Liver (tissue), 8 donors: ENCODE measurements at regions not wholly inside any gene's neighbourhood (a gene's known extent, or its start where the extent isn't known, plus 50 kb on each side); places are given as distances from the start of the nearest gene placed in this dataset.

ENCODE experiments used
- DNase-seq: peaks from one replicate; pipeline ENCODE4 v3.0.0-alpha.2; 2017; ENCODE audit warnings: low spot score
- H3K27ac ChIP-seq, 2 donors: one replicate each; pipeline ENCODE4 v1.7.0; 2013; ENCODE audit warnings: inconsistent platforms in 2 of 2, low read length in 2 of 2, control low read depth in 1 of 2, low read depth in 1 of 2, mild to moderate bottlenecking in 1 of 2
- H3K27me3 ChIP-seq, 4 donors: one replicate each; pipeline versions ENCODE4 v1.6.1 to v1.7.0; 2013; ENCODE audit warnings: low read length in 3 of 4, inconsistent platforms in 1 of 4, mild to moderate bottlenecking in 1 of 4, moderate library complexity in 1 of 4; ENCODE audit not compliant: control insufficient read depth in 4 of 4, insufficient read depth in 4 of 4
- H3K36me3 ChIP-seq, 4 donors: one replicate each; pipeline versions ENCODE4 v1.6.1 to v1.7.0; 2013; ENCODE audit warnings: low read length in 3 of 4, mild to moderate bottlenecking in 3 of 4, low read depth in 1 of 4, moderate library complexity in 1 of 4; ENCODE audit not compliant: control insufficient read depth in 4 of 4, insufficient read depth in 3 of 4
- H3K4me1 ChIP-seq, 4 donors: one replicate each; pipeline versions ENCODE4 v1.6.1 to v1.7.0; 2013; ENCODE audit warnings: low read length in 3 of 4, mild to moderate bottlenecking in 3 of 4, moderate library complexity in 1 of 4; ENCODE audit not compliant: control insufficient read depth in 4 of 4, insufficient read depth in 4 of 4
- H3K4me3 ChIP-seq, 3 donors: one replicate each; pipeline versions ENCODE4 v1.6.1 to v1.7.0; 2013; ENCODE audit warnings: low read length in 3 of 3, control low read depth in 1 of 3, low read depth in 1 of 3, mild to moderate bottlenecking in 1 of 3
- H3K9ac ChIP-seq, 2 donors: one replicate each; pipeline ENCODE4 v1.7.0; 2013; ENCODE audit warnings: low read length in 2 of 2, mild to moderate bottlenecking in 2 of 2, moderate library complexity in 2 of 2, control low read depth in 1 of 2, low read depth in 1 of 2
- H3K9me3 ChIP-seq, 4 donors: one replicate each; pipeline versions ENCODE4 v1.6.1 to v1.7.0; 2013; ENCODE audit warnings: low read length in 3 of 4; ENCODE audit not compliant: control insufficient read depth in 4 of 4
- CTCF ChIP-seq: fragments of 150-350 bp; IDR thresholded peaks from 2 replicates; pipeline ENCODE4 v1.5.1; 2017; ENCODE audit warnings: improper control_type of control experiment, low read depth, low read length; ENCODE audit not compliant: missing input control
- EGR1 ChIP-seq, 2 donors: IDR thresholded peaks; 2 replicates each; pipeline ENCODE4 v1.6.1; 2016 to 2018; ENCODE audit warnings: antibody characterized with exemption in 2 of 2, low read depth in 2 of 2
- FOXA1 ChIP-seq: IDR thresholded peaks from 2 replicates; pipeline ENCODE4 v1.6.1; 2016; ENCODE audit warnings: antibody characterized with exemption
- FOXA2 ChIP-seq: IDR thresholded peaks from 2 replicates; pipeline ENCODE4 v1.6.1; 2016; ENCODE audit warnings: antibody characterized with exemption
- GABPA ChIP-seq, 2 donors: IDR thresholded peaks in 1 of 2; conservative IDR thresholded peaks in 1 of 2; 2 replicates each; pipeline ENCODE4 v1.6.1; 2016; ENCODE audit warnings: antibody characterized with exemption in 2 of 2, mild to moderate bottlenecking in 1 of 2, moderate library complexity in 1 of 2
- HNF4A ChIP-seq, 2 donors: conservative IDR thresholded peaks; 2 replicates each; pipeline ENCODE4 v1.6.1; 2016; ENCODE audit warnings: antibody characterized with exemption in 2 of 2, mild to moderate bottlenecking in 2 of 2
- HNF4G ChIP-seq: IDR thresholded peaks from 2 replicates; pipeline ENCODE4 v1.6.1; 2016; ENCODE audit warnings: antibody characterized with exemption
- JUND ChIP-seq, 2 donors: IDR thresholded peaks; 2 replicates each; pipeline ENCODE4 v1.6.1; 2016; ENCODE audit warnings: antibody characterized with exemption in 2 of 2
- MAX ChIP-seq: IDR thresholded peaks from 2 replicates; pipeline ENCODE4 v1.6.1; 2016; ENCODE audit warnings: antibody characterized with exemption
- NR2F2 ChIP-seq: IDR thresholded peaks from 2 replicates; pipeline ENCODE4 v1.6.1; 2016; ENCODE audit warnings: antibody characterized with exemption
- RAD21 ChIP-seq, 2 donors: IDR thresholded peaks; 2 replicates each; pipeline ENCODE4 v1.6.1; 2016; ENCODE audit warnings: antibody characterized with exemption in 2 of 2, mild to moderate bottlenecking in 2 of 2
- RXRA ChIP-seq, 2 donors: IDR thresholded peaks; 2 replicates each; pipeline ENCODE4 v1.6.1; 2017 to 2018; ENCODE audit warnings: antibody characterized with exemption in 2 of 2, mild to moderate bottlenecking in 1 of 2
- TAF1 ChIP-seq: conservative IDR thresholded peaks from 2 replicates; pipeline ENCODE4 v1.6.1; 2016; ENCODE audit warnings: antibody characterized with exemption, mild to moderate bottlenecking
- YY1 ChIP-seq: IDR thresholded peaks from 2 replicates; pipeline ENCODE4 v1.6.1; 2016; ENCODE audit warnings: antibody characterized with exemption, mild to moderate bottlenecking
- WGBS: extraction: QIAGEN DNeasy Blood & Tissue Kit; methylation state at CpG from one replicate; pipeline ENCODE4 v1.1.7; 2013; 5-methylcytosine and 5-hydroxymethylcytosine counted together
- TF ChIP-seq, protein P1 (sequence below): IDR thresholded peaks from 2 replicates; pipeline ENCODE4 v1.6.1; 2016; ENCODE audit warnings: antibody characterized with exemption
- TF ChIP-seq, protein P2 (sequence below): IDR thresholded peaks from 2 replicates; pipeline ENCODE4 v1.6.1; 2016; ENCODE audit warnings: antibody characterized with exemption, mild to moderate bottlenecking
- TF ChIP-seq, protein P3 (sequence below): IDR thresholded peaks from 2 replicates; pipeline ENCODE4 v1.6.1; 2016; ENCODE audit warnings: antibody characterized with exemption
- donor health status: healthy.
- donor health status: healthy.
- donor health status: healthy.
- donor health status: healthy.
- donor health status: healthy.

- Histone ChIP-seq H3K4me1 (no peaks in the 10 kb centered on the region), H3K4me3 (no peak overlapping the region), H3K9me3 (no peaks in the 10 kb centered on the region), H3K27ac (no peak overlapping the region), H3K9ac (no peak overlapping the region), H3K27me3 (peaks cover 0 to 3% (median 2%) of the 10 kb centered on the region in 4 donors), H3K36me3 (no peaks in the 10 kb centered on the region)
- no peak for DNase-seq
- WGBS: 78% methylated on average over 10 of the region's 10 CpGs
- TF ChIP-seq MAX (no peak), GABPA (IDR thresholded peaks at IDR 0.05 in 1 of 2, conservative IDR thresholded peaks at IDR 0.05 in 1 of 2) (no peak), YY1 (no peak), TAF1 (no peak), FOXA2 (no peak), RAD21 (IDR thresholded peaks at IDR 0.05) (no peak), JUND (IDR thresholded peaks at IDR 0.05) (no peak), NR2F2 (no peak), CTCF (no peak), FOXA1 (no peak), HNF4A (conservative IDR thresholded peaks at IDR 0.05) (no peak), RXRA (IDR thresholded peaks at IDR 0.05) (no peak), EGR1 (IDR thresholded peaks at IDR 0.05; ENCODE audit: low read depth in 2 of 2) (no peak)
- TF ChIP-seq, protein P1, sequence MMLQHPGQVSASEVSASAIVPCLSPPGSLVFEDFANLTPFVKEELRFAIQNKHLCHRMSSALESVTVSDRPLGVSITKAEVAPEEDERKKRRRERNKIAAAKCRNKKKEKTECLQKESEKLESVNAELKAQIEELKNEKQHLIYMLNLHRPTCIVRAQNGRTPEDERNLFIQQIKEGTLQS: no peak
- TF ChIP-seq, protein P2, sequence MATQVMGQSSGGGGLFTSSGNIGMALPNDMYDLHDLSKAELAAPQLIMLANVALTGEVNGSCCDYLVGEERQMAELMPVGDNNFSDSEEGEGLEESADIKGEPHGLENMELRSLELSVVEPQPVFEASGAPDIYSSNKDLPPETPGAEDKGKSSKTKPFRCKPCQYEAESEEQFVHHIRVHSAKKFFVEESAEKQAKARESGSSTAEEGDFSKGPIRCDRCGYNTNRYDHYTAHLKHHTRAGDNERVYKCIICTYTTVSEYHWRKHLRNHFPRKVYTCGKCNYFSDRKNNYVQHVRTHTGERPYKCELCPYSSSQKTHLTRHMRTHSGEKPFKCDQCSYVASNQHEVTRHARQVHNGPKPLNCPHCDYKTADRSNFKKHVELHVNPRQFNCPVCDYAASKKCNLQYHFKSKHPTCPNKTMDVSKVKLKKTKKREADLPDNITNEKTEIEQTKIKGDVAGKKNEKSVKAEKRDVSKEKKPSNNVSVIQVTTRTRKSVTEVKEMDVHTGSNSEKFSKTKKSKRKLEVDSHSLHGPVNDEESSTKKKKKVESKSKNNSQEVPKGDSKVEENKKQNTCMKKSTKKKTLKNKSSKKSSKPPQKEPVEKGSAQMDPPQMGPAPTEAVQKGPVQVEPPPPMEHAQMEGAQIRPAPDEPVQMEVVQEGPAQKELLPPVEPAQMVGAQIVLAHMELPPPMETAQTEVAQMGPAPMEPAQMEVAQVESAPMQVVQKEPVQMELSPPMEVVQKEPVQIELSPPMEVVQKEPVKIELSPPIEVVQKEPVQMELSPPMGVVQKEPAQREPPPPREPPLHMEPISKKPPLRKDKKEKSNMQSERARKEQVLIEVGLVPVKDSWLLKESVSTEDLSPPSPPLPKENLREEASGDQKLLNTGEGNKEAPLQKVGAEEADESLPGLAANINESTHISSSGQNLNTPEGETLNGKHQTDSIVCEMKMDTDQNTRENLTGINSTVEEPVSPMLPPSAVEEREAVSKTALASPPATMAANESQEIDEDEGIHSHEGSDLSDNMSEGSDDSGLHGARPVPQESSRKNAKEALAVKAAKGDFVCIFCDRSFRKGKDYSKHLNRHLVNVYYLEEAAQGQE: no peak
- TF ChIP-seq, protein P3, sequence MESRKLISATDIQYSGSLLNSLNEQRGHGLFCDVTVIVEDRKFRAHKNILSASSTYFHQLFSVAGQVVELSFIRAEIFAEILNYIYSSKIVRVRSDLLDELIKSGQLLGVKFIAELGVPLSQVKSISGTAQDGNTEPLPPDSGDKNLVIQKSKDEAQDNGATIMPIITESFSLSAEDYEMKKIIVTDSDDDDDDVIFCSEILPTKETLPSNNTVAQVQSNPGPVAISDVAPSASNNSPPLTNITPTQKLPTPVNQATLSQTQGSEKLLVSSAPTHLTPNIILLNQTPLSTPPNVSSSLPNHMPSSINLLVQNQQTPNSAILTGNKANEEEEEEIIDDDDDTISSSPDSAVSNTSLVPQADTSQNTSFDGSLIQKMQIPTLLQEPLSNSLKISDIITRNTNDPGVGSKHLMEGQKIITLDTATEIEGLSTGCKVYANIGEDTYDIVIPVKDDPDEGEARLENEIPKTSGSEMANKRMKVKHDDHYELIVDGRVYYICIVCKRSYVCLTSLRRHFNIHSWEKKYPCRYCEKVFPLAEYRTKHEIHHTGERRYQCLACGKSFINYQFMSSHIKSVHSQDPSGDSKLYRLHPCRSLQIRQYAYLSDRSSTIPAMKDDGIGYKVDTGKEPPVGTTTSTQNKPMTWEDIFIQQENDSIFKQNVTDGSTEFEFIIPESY: no peak
Measured at GRCh38 chr10:130542761-130543160, 406.6 kb downstream of the GLRX3 start.

GRCh38 chr10:130543794-130544193 is 407.6 kb downstream of the GLRX3 start:
- Histone ChIP-seq H3K4me1 (no peaks in the 10 kb centered on the region), H3K4me3 (no peak overlapping the region), H3K27ac (no peak overlapping the region), H3K9me3 (no peaks in the 10 kb centered on the region), H3K27me3 (peaks cover 0 to 3% (median 2%) of the 10 kb centered on the region in 4 donors), H3K9ac (no peak overlapping the region), H3K36me3 (no peaks in the 10 kb centered on the region)
- no peak for DNase-seq
- 27% methylated on average over 7 of the region's 7 CpGs for WGBS
- TF ChIP-seq MAX (no peak), HNF4G (no peak), EGR1 (IDR thresholded peaks at IDR 0.05; ENCODE audit: low read depth in 2 of 2) (no peak), FOXA2 (no peak), GABPA (IDR thresholded peaks at IDR 0.05 in 1 of 2, conservative IDR thresholded peaks at IDR 0.05 in 1 of 2) (no peak), RXRA (IDR thresholded peaks at IDR 0.05) (no peak), JUND (IDR thresholded peaks at IDR 0.05) (no peak), TAF1 (no peak), HNF4A (conservative IDR thresholded peaks at IDR 0.05) (no peak)
- TF ChIP-seq, protein P3: no peak
- TF ChIP-seq, protein P1: no peak
- TF ChIP-seq, protein P2: no peak
